DMS153 treated with DMSO at 0.1 percent for 48 hours (cell line): ENCODE measurements at regions not wholly inside any gene's neighbourhood (a gene's known extent, or its start where the extent isn't known, plus 50 kb on each side); places are given as distances from the start of the nearest gene placed in this dataset.

Source experiments
- DNase-seq: peaks from one replicate; lab custom pipeline; 2025; ENCODE audit not compliant: unreplicated experiment; lab: John Stamatoyannopoulos, UW

DNA sequence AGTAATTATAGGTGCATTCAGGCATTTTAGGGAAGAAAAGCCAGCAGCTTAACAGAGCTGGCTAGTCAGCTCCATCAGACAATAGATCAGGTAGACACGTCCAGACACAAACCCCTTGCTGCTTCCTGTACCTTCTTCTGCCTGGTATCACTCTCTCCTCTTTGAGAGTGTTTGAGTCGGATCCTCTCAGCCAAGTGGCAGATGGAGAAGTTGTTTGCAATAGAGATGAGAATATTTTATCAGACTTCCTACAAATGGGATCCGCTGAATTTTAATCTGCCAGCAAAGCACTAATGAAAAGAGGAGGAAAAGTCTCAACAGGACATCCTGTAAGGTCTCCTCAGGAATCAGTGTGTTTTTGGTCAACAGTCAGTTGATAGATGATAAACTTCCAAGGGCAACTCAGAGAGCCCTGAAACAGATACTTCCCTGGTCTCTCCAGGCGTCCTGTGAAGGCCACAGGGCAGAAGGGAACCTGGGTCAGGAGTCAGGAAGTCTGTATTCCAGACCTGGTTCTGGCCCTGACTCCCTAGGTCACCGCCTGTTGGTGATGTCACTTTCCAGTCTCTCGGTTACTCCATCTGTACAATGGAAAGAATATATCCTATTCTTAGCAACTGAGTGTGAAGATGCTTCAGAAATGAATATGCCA, 62.1 kb upstream of the PROX1 start:
- no peak for DNase-seq

DNA sequence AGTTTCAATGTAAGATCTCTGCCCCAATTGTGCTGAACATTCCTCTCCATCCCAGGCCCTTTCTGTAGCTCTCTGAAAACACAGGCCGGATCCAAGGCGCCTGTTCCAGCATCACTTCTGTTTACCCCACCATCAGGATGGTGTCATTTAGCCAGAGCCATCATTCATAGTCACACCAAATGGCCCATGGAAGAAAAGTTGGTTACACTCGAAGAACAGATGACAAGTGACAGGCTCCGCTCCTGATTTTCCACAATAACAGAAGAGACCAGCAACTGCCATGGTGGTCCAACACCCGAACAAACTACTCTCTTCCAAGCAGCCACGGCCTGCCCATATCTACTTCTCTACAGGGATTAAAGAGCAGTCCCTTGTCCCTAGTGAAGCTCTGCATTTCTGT, 59.9 kb upstream of the PROX1 start:
- no peak for DNase-seq

DNA sequence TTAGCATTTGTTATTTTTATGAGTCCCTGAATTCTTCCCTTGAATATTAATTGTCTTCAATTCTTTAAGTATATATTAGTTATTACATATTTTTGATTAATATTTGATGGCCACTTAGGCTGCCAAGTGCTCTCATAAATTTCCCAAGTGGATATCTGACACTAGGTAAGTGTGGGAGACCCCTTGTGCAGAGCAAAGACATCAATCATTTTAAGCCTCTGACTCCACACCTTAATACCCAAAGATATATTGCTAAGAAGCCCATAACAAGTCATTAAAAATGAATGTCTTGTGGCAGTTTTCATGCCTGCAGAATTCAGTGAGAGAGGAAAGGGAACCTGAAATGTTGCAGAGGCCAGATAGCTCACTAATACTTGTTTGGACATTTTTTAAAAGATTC, 58.4 kb upstream of the PROX1 start:
- DNase-seq = no peak

DNA sequence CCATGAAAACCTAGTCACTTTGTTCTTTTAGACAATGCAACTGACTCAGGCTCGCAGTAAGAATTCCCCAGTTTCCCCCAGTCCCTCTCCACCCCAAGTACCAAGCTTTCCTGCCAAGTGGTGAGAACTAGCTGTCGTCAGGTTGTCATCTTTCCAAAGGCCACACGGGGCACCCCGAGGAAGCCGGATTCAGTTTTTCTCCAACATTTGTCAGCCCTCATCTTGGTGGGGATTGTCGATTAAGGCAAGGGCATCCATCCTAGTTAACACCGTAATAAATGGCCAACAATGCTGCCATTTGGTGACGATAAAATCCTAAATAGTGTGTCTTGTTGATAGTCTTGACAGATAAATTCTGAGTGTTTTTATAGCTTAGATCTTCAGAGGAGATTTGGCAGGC, 55.9 kb upstream of the PROX1 start:
- DNase-seq = no peak

- DNase-seq = no peak
Measured at GRCh38 chr1:213933336-213933735, 54.4 kb upstream of the PROX1 start.

DNA sequence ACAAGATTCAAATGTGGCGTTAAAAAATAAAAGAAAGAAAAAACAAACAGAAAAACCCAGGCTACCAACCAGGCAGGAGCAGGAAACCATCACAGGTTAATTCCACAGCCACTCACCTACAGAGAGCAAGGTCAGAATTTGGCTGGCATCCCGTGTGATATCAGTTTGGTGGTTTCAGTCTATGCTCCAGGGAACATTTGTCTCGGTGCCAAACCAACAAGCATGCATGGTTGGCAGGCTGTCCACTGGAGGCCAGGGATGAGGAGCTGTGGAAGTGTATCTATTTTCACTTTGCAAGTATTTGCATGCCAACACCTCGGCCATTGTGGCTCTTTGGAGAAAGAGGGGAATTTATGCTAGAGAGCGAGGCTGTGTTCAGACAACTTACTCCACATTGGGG, 53.1 kb upstream of the PROX1 start:
- DNase-seq = peak; percentile 96

DNA sequence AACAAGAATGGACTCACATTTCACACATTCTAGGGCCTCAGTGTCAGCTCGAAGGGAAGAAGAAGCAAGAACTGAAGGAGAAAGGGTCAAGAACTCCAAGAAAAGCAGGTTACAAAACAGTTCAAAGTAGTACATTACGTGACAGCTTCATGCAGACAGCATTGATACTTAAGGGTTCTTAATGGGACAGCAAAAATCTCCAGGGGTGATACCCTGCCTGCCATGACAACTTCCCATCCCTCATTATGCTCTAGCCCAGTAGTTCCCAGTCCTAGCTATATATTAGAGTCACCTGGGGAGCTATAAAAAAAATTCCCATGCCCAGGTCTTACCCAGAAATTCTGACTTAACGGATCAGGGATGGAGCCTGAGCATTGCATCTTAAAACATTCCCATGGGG, 51.2 kb upstream of the PROX1 start:
- no peak for DNase-seq
